ENCODE measurements at regions not wholly inside any gene's neighbourhood (a gene's known extent, or its start where the extent isn't known, plus 50 kb on each side); places are given as distances from the start of the nearest gene placed in this dataset.

DNA sequence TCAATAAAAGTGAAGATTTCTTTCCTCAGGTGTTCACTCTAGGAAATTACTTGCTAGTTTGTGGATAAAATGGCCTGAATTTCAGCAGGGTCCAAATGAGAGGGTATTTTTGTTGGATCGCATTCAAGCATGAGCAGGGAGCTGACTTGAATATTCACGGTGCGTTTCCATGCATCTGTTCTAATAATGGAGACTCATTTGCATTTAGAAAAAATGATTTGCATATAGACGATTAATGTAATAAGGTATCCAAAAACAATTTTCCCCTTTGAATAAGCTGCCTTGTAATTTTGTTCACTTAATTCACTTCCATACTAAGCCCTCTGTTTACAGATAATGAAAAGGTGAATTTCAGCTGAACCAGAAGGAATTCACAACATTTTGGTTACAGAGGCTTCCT lies 130.9 kb upstream of the AJAP1 start:
- TF ChIP-seq CTCF (IDR thresholded peaks at IDR 0.05; ENCODE audit: unreplicated experiment), result no peak
- H3K9me3 Mint-ChIP-seq (ENCODE audit: unreplicated experiment), result peaks cover 32% of the 10 kb centered on the region
- H3K27ac Mint-ChIP-seq (ENCODE audit: unreplicated experiment), result no peak overlapping the region
- H3K4me3 Mint-ChIP-seq (ENCODE audit: unreplicated experiment), result no peak overlapping the region
- peaks cover 20% of the 10 kb centered on the region for H3K36me3 Mint-ChIP-seq (ENCODE audit: low read depth, unreplicated experiment)
- H3K4me1 Mint-ChIP-seq (ENCODE audit: unreplicated experiment), result no peaks in the 10 kb centered on the region
- H3K27me3 Mint-ChIP-seq (ENCODE audit: unreplicated experiment), result no peaks in the 10 kb centered on the region
- DNase-seq (ENCODE audit: low spot score), result no peak

DNA sequence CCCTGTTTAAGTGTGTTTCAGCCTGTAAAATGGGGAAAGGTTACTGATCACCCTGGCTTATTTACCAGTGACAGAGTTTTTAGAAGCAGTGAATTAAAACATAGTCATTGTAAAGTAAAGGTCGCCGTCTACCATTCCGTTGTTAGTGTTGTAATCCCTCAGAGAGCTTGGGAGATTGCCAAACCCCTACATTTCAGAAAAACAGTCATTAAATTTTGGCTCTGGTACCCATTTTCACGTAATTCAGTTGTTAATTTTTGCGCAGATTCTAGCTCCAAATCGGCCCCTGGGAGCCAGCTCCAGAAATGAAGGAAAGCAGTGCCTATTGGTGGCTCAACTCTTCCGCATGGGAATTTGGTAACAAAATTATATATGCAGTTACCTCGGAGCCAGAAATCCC lies 127.7 kb upstream of the AJAP1 start:
- H3K36me3 Mint-ChIP-seq (ENCODE audit: low read depth, unreplicated experiment), result peaks cover 7% of the 10 kb centered on the region
- TF ChIP-seq CTCF (IDR thresholded peaks at IDR 0.05; ENCODE audit: unreplicated experiment), result no peak
- H3K27ac Mint-ChIP-seq (ENCODE audit: unreplicated experiment), result no peak overlapping the region
- no peak for DNase-seq (ENCODE audit: low spot score)
- H3K27me3 Mint-ChIP-seq (ENCODE audit: unreplicated experiment), result peaks cover 3% of the 10 kb centered on the region
- H3K4me1 Mint-ChIP-seq (ENCODE audit: unreplicated experiment), result no peaks in the 10 kb centered on the region
- H3K9me3 Mint-ChIP-seq (ENCODE audit: unreplicated experiment), result peaks cover 10% of the 10 kb centered on the region
- H3K4me3 Mint-ChIP-seq (ENCODE audit: unreplicated experiment), result no peak overlapping the region

DNA sequence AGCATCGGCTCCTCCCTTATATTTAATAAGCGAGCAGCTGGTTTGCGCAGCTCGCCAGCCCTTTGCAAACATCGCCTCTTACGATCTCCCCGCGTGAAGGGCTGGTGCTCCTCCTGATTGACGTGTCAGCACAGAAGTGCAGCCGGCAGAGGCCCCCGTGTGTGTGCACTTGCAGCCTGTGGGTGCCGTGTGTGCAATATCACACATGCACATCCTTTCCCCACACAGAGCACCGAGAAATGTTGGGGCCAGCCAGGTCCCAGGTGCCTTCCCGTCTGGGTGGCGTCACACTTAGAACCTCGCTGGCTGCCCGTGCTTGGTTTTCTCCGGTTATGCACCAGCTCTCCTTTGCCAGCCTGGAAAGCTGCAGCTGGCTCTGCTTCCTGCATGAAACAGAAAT lies 126.6 kb upstream of the AJAP1 start:
- TF ChIP-seq CTCF (IDR thresholded peaks at IDR 0.05; ENCODE audit: unreplicated experiment), result no peak
- H3K9me3 Mint-ChIP-seq (ENCODE audit: unreplicated experiment), result peaks cover 11% of the 10 kb centered on the region
- H3K4me1 Mint-ChIP-seq (ENCODE audit: unreplicated experiment), result no peaks in the 10 kb centered on the region
- H3K36me3 Mint-ChIP-seq (ENCODE audit: low read depth, unreplicated experiment), result peaks cover 7% of the 10 kb centered on the region
- peaks cover 3% of the 10 kb centered on the region for H3K27me3 Mint-ChIP-seq (ENCODE audit: unreplicated experiment)
- no peak overlapping the region for H3K4me3 Mint-ChIP-seq (ENCODE audit: unreplicated experiment)
- H3K27ac Mint-ChIP-seq (ENCODE audit: unreplicated experiment), result no peak overlapping the region
- no peak for DNase-seq (ENCODE audit: low spot score)

GRCh38 chr1:4528590-4528989 lies 125.8 kb upstream of the AJAP1 start:
- H3K27ac Mint-ChIP-seq (ENCODE audit: unreplicated experiment), result no peak overlapping the region
- no peaks in the 10 kb centered on the region for H3K4me1 Mint-ChIP-seq (ENCODE audit: unreplicated experiment)
- peaks cover 3% of the 10 kb centered on the region for H3K27me3 Mint-ChIP-seq (ENCODE audit: unreplicated experiment)
- H3K9me3 Mint-ChIP-seq (ENCODE audit: unreplicated experiment), result peaks cover 11% of the 10 kb centered on the region
- no peak for TF ChIP-seq CTCF (IDR thresholded peaks at IDR 0.05; ENCODE audit: unreplicated experiment)
- H3K36me3 Mint-ChIP-seq (ENCODE audit: low read depth, unreplicated experiment), result peaks cover 7% of the 10 kb centered on the region
- no peak overlapping the region for H3K4me3 Mint-ChIP-seq (ENCODE audit: unreplicated experiment)
- DNase-seq (ENCODE audit: low spot score), result no peak

- Mint-ChIP-seq H3K27ac (ENCODE audit: unreplicated experiment) (no peak overlapping the region), H3K27me3 (ENCODE audit: unreplicated experiment) (peaks cover 3% of the 10 kb centered on the region), H3K4me1 (ENCODE audit: unreplicated experiment) (no peaks in the 10 kb centered on the region), H3K9me3 (ENCODE audit: unreplicated experiment) (peaks cover 6% of the 10 kb centered on the region), H3K4me3 (ENCODE audit: unreplicated experiment) (no peak overlapping the region), H3K36me3 (ENCODE audit: low read depth, unreplicated experiment) (peaks cover 4% of the 10 kb centered on the region)
- DNase-seq (ENCODE audit: low spot score), result no peak
- TF ChIP-seq CTCF (IDR thresholded peaks at IDR 0.05; ENCODE audit: unreplicated experiment), result no peak
Observed at GRCh38 chr1:4529446-4530165, 124.8 kb upstream of the AJAP1 start.
